GM12878 (cell line): ENCODE measurements at regions not wholly inside any gene's neighbourhood (a gene's known extent, or its start where the extent isn't known, plus 50 kb on each side); places are given as distances from the start of the nearest gene placed in this dataset.

Experiments used
- ATF2 ChIP-seq: IDR thresholded peaks from 2 replicates; pipeline ENCODE4 v1.6.1; 2012; ENCODE audit warnings: low read length, inconsistent platforms
- CHD1 ChIP-seq: IDR thresholded peaks from 2 replicates; pipeline ENCODE4 v1.6.1; 2012; ENCODE audit warnings: low read depth, low read length, improper control_type of control experiment
- EED ChIP-seq: sonication (generic); IDR thresholded peaks from 2 replicates; pipeline ENCODE4 v1.6.1; 2016; ENCODE audit warnings: antibody characterized with exemption, low read depth
- IRF4 ChIP-seq: IDR thresholded peaks from 2 replicates; pipeline ENCODE4 v1.6.1; 2011; ENCODE audit warnings: low read depth, low read length
- MXI1 ChIP-seq: fragments of 150-350 bp; IDR thresholded peaks from 2 replicates; pipeline ENCODE4 v1.6.1; 2011; ENCODE audit warnings: low read depth, mild to moderate bottlenecking, inconsistent platforms, low read length, improper control_type of control experiment
- NBN ChIP-seq: fragments of 450-650 bp; IDR thresholded peaks from 2 replicates; pipeline ENCODE4 v1.6.1; 2016
- NKRF ChIP-seq: fragments of 450-650 bp; conservative IDR thresholded peaks from 2 replicates; pipeline ENCODE4 v1.6.1; 2017; ENCODE audit warnings: mild to moderate bottlenecking, moderate library complexity
- POLR2AphosphoS5 ChIP-seq: IDR thresholded peaks from 2 replicates; pipeline ENCODE4 v1.6.1; 2011; ENCODE audit warnings: mild to moderate bottlenecking, low read length, inconsistent platforms
- POU2F2 ChIP-seq: IDR thresholded peaks from 3 replicates; pipeline ENCODE4 v1.6.1; 2011; ENCODE audit warnings: low read depth, mild to moderate bottlenecking, low read length, borderline replicate concordance
- PRDM15 ChIP-seq: fragments of 450-650 bp; formaldehyde crosslinking; IDR thresholded peaks from 2 replicates; pipeline ENCODE4 v1.4.0; 2020; ENCODE audit warnings: mild to moderate bottlenecking, moderate library complexity
- RB1 ChIP-seq: fragments of 450-650 bp; formaldehyde crosslinking; IDR thresholded peaks from 2 replicates; pipeline ENCODE4 v1.6.1; 2017; ENCODE audit warnings: mild to moderate bottlenecking, borderline replicate concordance
- RCOR1 ChIP-seq: conservative IDR thresholded peaks from 2 replicates; pipeline ENCODE4 v1.6.1; 2012; ENCODE audit warnings: low read depth, low read length, improper control_type of control experiment
- SKIL ChIP-seq: fragments of 450-650 bp; IDR thresholded peaks from 2 replicates; pipeline ENCODE4 v1.6.1; 2017; ENCODE audit warnings: mild to moderate bottlenecking, low read depth, inconsistent platforms; ENCODE audit not compliant: poor library complexity, severe bottlenecking
- SMC3 ChIP-seq: IDR thresholded peaks from 2 replicates; pipeline ENCODE4 v1.6.1; 2011; ENCODE audit warnings: low read length, improper control_type of control experiment, borderline replicate concordance
- SRF ChIP-seq, 2 experiments: IDR thresholded peaks; 2 replicates each; pipeline ENCODE4 v1.6.1; 2011; ENCODE audit warnings: low read depth in 2 of 2, low read length in 2 of 2, mild to moderate bottlenecking in 1 of 2, moderate library complexity in 1 of 2
- SUZ12 ChIP-seq: fragments of 200-600 bp; sonication (generic); IDR thresholded peaks from one replicate; pipeline ENCODE4 v1.6.1; 2018; ENCODE audit warnings: antibody characterized with exemption, mild to moderate bottlenecking; ENCODE audit not compliant: unreplicated experiment
- TAF1 ChIP-seq: IDR thresholded peaks from 2 replicates; pipeline ENCODE4 v1.6.1; 2011; ENCODE audit warnings: mild to moderate bottlenecking, low read depth, low read length, borderline replicate concordance
- ZBTB11 ChIP-seq: fragments of 450-650 bp; formaldehyde crosslinking; IDR thresholded peaks from 2 replicates; pipeline ENCODE4 v1.5.0; 2022; ENCODE audit warnings: mild to moderate bottlenecking, missing genetic modification characterization
- ZNF217 ChIP-seq: fragments of 450-650 bp; IDR thresholded peaks from 2 replicates; pipeline ENCODE4 v1.6.1; 2017; ENCODE audit warnings: antibody characterized with exemption, mild to moderate bottlenecking

- TF ChIP-seq ATF2: peak; percentile 69
- TF ChIP-seq RB1: no peak
- TF ChIP-seq RCOR1: no peak
- TF ChIP-seq SRF (IDR thresholded peaks at IDR 0.05; ENCODE audit: low read depth in 2 of 2, low read length in 2 of 2): no peak
- no peak for TF ChIP-seq POU2F2
- 0 out of 2 replicates have a peak, but pooled peaks have one; percentile 47 for TF ChIP-seq IRF4
- no peak for TF ChIP-seq POLR2AphosphoS5
- no peak for TF ChIP-seq NKRF
- TF ChIP-seq PRDM15 (CRISPR knock-in tag): no peak
- no peak for TF ChIP-seq SUZ12
- TF ChIP-seq CHD1: no peak
- TF ChIP-seq NBN: peak; percentile 70
- no peak for TF ChIP-seq TAF1
- TF ChIP-seq ZNF217: no peak; the same call in none of the 2 replicates
- TF ChIP-seq ZBTB11 (CRISPR knock-in tag): no peak
- peak; percentile 91 for TF ChIP-seq SKIL
- TF ChIP-seq SMC3: no peak
- 0 out of 2 replicates have a peak, but pooled peaks have one; percentile 15 for TF ChIP-seq MXI1
- no peak for TF ChIP-seq EED
Measured at GRCh38 chr11:29293825-29294224, 723.0 kb downstream of the KCNA4 start (continued).
